Tibial artery (tissue), 4 donors: ENCODE measurements at regions not wholly inside any gene's neighbourhood (a gene's known extent, or its start where the extent isn't known, plus 50 kb on each side); places are given as distances from the start of the nearest gene placed in this dataset.

Experiments
- DNase-seq, 2 donors: peaks; one replicate each; pipeline ENCODE4 v3.0.0-alpha.2; 2019
- H3K27ac ChIP-seq, 2 donors: fragments of 200-600 bp; sonication (generic) in 1 of 2; 1 replicate in 1 of 2; 2 replicates in 1 of 2; pipeline ENCODE4 v1.5.1; 2018 to 2019; ENCODE audit warnings: mild to moderate bottlenecking in 1 of 2
- H3K27me3 ChIP-seq, 2 donors: fragments of 200-600 bp; sonication (generic) in 1 of 2; one replicate each; pipeline versions ENCODE4 v1.5.1 to v1.6.0; 2016 to 2019
- H3K36me3 ChIP-seq, 3 donors: fragments of 200-600 bp; sonication (generic) in 2 of 3; one replicate each; pipeline ENCODE4 v1.5.1; 2016 to 2019; ENCODE audit warnings: mild to moderate bottlenecking in 2 of 3
- H3K4me1 ChIP-seq, 4 donors: fragments of 200-600 bp; sonication (generic) in 2 of 4; 1 replicate in 3 of 4; 2 replicates in 1 of 4; pipeline ENCODE4 v1.5.1; 2016 to 2019
- H3K4me3 ChIP-seq, 2 donors: fragments of 200-600 bp; sonication (generic) in 1 of 2; 1 replicate in 1 of 2; 2 replicates in 1 of 2; pipeline ENCODE4 v1.5.1; 2018 to 2019; ENCODE audit warnings: mild to moderate bottlenecking in 2 of 2
- H3K9me3 ChIP-seq, 3 donors: fragments of 200-600 bp; sonication (generic) in 1 of 3; one replicate each; pipeline ENCODE4 v1.5.1; 2016 to 2019
- intact Hi-C: fragments of 100-400 bp; cut with DNase I; formaldehyde crosslinking; loops from one replicate; pipeline ENCODE4 v1.15.0; 2023; ENCODE audit warnings: low total_unique reads
- TF ChIP-seq, protein P1 (sequence below), 2 experiments: fragments of 200-600 bp in 1 of 2; fragments of 450-650 bp in 1 of 2; IDR thresholded peaks; one replicate each; pipeline ENCODE4 v1.5.1; 2017 to 2019; ENCODE audit warnings: antibody characterized with exemption in 2 of 2, mild to moderate bottlenecking in 1 of 2, moderate library complexity in 1 of 2

DNA sequence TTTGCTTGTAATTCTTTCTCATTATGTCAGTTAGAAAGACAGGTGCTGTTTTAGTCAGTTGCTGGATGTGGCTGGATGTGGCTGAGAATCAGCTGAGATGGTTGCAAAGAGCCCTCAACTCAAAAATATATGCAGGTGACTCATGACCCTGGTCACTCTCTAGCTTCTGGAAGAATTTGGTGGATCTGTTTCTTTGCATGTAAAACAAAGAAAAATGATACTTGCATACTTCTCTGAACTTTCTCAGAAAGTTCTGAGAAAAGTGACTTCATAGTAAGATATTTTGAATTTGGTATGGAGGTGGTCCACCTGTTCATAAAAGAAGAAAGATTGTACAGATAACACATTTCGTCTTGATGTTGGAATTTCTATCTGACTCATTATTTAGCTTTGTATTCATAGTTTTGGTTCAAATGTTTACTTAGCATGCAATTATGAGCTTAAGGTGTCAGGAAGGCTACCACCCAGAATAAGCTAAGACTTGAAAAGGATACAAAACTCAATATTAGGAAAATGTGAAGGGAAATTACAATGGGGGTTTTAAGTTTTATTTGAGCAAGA lies 163.2 kb upstream of the OLIG3 start:
- Histone ChIP-seq H3K27ac (no peak overlapping the region), H3K4me3 (no peak overlapping the region), H3K4me1 (no peaks in the 10 kb centered on the region), H3K9me3 (peaks cover 0 to 27% (median 23%) of the 10 kb centered on the region in 3 donors), H3K36me3 (no peaks in the 10 kb centered on the region), H3K27me3 (no peaks in the 10 kb centered on the region)
- no peak for DNase-seq
- intact Hi-C loops: no loop called here
- TF ChIP-seq, protein P1, sequence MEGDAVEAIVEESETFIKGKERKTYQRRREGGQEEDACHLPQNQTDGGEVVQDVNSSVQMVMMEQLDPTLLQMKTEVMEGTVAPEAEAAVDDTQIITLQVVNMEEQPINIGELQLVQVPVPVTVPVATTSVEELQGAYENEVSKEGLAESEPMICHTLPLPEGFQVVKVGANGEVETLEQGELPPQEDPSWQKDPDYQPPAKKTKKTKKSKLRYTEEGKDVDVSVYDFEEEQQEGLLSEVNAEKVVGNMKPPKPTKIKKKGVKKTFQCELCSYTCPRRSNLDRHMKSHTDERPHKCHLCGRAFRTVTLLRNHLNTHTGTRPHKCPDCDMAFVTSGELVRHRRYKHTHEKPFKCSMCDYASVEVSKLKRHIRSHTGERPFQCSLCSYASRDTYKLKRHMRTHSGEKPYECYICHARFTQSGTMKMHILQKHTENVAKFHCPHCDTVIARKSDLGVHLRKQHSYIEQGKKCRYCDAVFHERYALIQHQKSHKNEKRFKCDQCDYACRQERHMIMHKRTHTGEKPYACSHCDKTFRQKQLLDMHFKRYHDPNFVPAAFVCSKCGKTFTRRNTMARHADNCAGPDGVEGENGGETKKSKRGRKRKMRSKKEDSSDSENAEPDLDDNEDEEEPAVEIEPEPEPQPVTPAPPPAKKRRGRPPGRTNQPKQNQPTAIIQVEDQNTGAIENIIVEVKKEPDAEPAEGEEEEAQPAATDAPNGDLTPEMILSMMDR (IDR thresholded peaks at IDR 0.05): no peak

DNA sequence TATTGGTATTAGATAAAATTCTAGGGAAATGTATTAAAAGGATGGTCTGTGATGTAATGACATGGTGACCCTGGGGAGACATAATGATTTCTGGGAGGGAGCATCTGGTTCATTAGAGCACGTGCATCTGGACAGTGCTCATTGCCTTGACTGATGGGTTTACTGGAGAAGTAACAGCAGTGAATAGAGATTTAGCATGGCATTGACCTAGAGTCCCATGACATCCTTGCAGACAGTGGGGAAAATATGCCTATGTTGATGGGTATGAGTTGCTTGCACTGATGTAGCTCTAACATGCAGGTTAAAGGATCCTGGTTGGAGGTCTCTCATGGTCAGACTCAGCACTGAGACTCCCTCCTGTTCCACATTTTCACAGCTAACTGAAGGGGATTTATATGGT lies 164.1 kb upstream of the OLIG3 start:
- no peaks in the 10 kb centered on the region for H3K4me1 ChIP-seq
- no peaks in the 10 kb centered on the region for H3K36me3 ChIP-seq
- H3K27ac ChIP-seq: no peak overlapping the region
- peaks cover 0 to 22% (median 19%) of the 10 kb centered on the region in 3 donors for H3K9me3 ChIP-seq
- intact Hi-C loops: no loop called here
- no peaks in the 10 kb centered on the region for H3K27me3 ChIP-seq
- H3K4me3 ChIP-seq: no peak overlapping the region
- TF ChIP-seq, protein P1 (IDR thresholded peaks at IDR 0.05): no peak
- no peak for DNase-seq

DNA sequence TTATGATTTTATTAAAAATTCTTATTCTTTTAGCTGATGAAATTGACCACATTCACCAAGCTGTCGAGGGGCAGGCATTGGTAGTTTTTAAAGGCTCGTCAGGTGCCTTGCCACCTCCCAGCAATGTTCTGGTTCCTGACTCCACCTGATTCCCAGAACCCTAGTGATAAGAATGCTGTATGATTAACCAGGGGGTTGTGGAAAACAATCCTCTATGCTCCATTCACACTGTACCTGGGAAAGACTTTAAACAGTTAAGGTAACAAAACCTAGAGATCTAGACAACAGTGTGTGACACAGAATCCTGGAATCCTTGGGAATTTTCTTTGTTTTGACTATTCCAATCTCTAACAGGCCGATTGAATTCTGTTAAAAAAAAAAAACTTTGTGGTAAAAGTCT lies 165.7 kb upstream of the OLIG3 start:
- Histone ChIP-seq H3K27me3 (no peaks in the 10 kb centered on the region), H3K36me3 (no peaks in the 10 kb centered on the region), H3K4me1 (no peaks in the 10 kb centered on the region), H3K27ac (no peak overlapping the region), H3K4me3 (no peak overlapping the region), H3K9me3 (peaks cover 0 to 8% (median 5%) of the 10 kb centered on the region in 3 donors)
- TF ChIP-seq, protein P1 (IDR thresholded peaks at IDR 0.05): no peak
- DNase-seq: no peak
- intact Hi-C loops: no loop called here

DNA sequence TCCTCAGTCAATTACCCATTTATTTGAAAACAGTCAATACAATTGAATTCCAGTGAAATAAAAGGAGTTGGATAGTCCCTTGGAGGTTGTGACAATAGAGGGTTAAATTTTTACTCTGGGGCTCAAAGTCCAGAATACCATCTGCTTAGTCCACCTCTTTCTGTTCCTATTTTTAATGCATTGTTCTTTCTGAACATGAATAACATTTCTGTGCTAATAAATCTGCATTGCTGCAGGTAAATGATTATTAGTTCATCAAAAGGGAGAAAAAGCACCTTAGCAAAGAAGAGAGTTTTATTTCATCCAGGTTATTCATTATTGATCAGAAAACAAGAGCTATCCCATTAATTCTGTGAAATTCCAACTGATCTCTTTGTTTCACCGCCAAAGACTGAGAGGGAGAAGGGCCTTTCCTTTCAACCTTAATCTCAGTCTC lies 166.1 kb upstream of the OLIG3 start:
- Histone ChIP-seq H3K27ac (no peak overlapping the region), H3K36me3 (no peaks in the 10 kb centered on the region), H3K4me3 (no peak overlapping the region), H3K4me1 (no peaks in the 10 kb centered on the region), H3K27me3 (no peaks in the 10 kb centered on the region), H3K9me3 (peaks cover 0 to 3% (median under 1%) of the 10 kb centered on the region in 3 donors)
- no peak for DNase-seq
- TF ChIP-seq, protein P1 (IDR thresholded peaks at IDR 0.05): no peak
- intact Hi-C loops: no loop called here

DNA sequence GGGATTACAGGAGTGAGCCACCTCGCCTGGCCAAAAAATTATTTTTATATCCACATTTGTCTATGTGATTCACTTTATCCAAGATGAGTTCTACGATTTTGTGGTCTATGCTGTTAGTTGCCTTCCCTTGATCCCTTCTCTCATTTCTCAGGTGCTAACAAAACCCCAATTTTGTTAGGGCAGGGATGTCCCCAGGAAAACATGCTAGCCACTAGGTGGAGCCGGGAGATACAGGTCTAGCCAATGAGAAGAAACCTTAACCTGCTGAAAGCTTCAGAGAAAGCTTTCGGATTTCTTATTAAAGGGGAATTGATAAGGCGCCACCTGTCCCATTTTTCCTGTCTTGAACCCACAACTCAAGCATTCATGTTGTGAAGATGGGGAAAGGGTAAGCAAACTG lies 167.4 kb upstream of the OLIG3 start:
- Histone ChIP-seq H3K27ac (no peak overlapping the region), H3K4me3 (no peak overlapping the region), H3K9me3 (no peaks in the 10 kb centered on the region), H3K4me1 (no peaks in the 10 kb centered on the region), H3K27me3 (no peaks in the 10 kb centered on the region), H3K36me3 (no peaks in the 10 kb centered on the region)
- peak in 1 of 2 donors; percentile 24 for DNase-seq
- intact Hi-C loops: no loop called here
- TF ChIP-seq, protein P1 (IDR thresholded peaks at IDR 0.05): peak in 1 of 2 experiments; percentile 38

DNA sequence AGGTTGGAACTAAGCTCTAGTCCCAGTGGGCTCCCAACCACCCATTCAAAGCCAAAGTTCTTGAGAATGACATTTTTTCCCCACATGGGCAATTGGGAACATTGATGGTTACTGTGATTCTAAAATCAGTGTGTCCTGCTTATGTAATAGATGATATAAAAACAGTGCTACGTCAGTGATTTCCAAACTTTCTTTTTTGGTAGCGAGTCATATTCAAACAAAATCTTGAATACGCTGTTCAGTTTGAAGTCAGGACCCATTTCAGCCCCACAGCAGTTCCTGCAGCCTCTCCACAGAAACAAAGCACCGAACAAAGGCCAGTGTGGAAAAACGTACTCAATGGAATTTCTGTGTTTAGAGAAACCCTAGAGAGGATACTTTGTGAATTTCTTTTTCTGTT lies 170.0 kb upstream of the OLIG3 start:
- intact Hi-C loops: no loop called here
- H3K36me3 ChIP-seq: no peaks in the 10 kb centered on the region
- no peaks in the 10 kb centered on the region for H3K9me3 ChIP-seq
- TF ChIP-seq, protein P1 (IDR thresholded peaks at IDR 0.05): no peak
- no peak overlapping the region for H3K4me3 ChIP-seq
- H3K27me3 ChIP-seq: no peaks in the 10 kb centered on the region
- no peaks in the 10 kb centered on the region for H3K4me1 ChIP-seq
- no peak for DNase-seq
- no peak overlapping the region for H3K27ac ChIP-seq
